MM.1S (cell line): ENCODE measurements at regions not wholly inside any gene's neighbourhood (a gene's known extent, or its start where the extent isn't known, plus 50 kb on each side); places are given as distances from the start of the nearest gene placed in this dataset.

Experiments used
- DNase-seq: peaks from one replicate; pipeline ENCODE4 v3.0.0-alpha.2; 2015
- H2AFZ ChIP-seq: fragments of 300-600 bp; sonication (generic); 2 replicates; pipeline ENCODE4 v1.6.0; 2016; ENCODE audit warnings: antibody characterized with exemption, low read length
- H3F3A ChIP-seq: fragments of 300-600 bp; sonication (generic); 2 replicates; pipeline ENCODE4 v1.6.1; 2016; ENCODE audit warnings: mild to moderate bottlenecking, antibody characterized with exemption, low read length, moderate library complexity, mixed read lengths; ENCODE audit not compliant: insufficient read depth
- H3K27ac ChIP-seq: fragments of 300-600 bp; sonication (generic); 2 replicates; pipeline ENCODE4 v1.5.1; 2016; ENCODE audit warnings: mild to moderate bottlenecking, low read length
- H3K27me3 ChIP-seq: fragments of 300-600 bp; sonication (generic); replicated peaks from 2 replicates; pipeline ENCODE4 v1.6.0; 2016; ENCODE audit warnings: low read length; ENCODE audit not compliant: insufficient read depth
- H3K36me3 ChIP-seq: fragments of 300-600 bp; sonication (generic); replicated peaks from 2 replicates; pipeline ENCODE4 v1.6.1; 2016; ENCODE audit warnings: mild to moderate bottlenecking, low read length, mixed read lengths; ENCODE audit not compliant: insufficient read depth
- H3K4me1 ChIP-seq: fragments of 300-600 bp; sonication (generic); 2 replicates; pipeline ENCODE4 v1.6.1; 2016; ENCODE audit warnings: low read length, mixed read lengths
- H3K4me2 ChIP-seq: fragments of 300-600 bp; sonication (generic); 2 replicates; pipeline ENCODE4 v1.6.0; 2016; ENCODE audit warnings: low read depth, low read length
- H3K4me3 ChIP-seq: fragments of 300-600 bp; sonication (generic); 2 replicates; pipeline ENCODE4 v1.5.1; 2016; ENCODE audit warnings: low read length, mixed read lengths
- H3K79me2 ChIP-seq: fragments of 300-600 bp; sonication (generic); 2 replicates; pipeline ENCODE4 v1.6.1; 2016; ENCODE audit warnings: mixed run types, low read length, mixed read lengths
- H3K9ac ChIP-seq: fragments of 300-600 bp; sonication (generic); 2 replicates; pipeline ENCODE4 v1.6.1; 2016; ENCODE audit warnings: low read length, mixed read lengths
- H3K9me2 ChIP-seq: fragments of 300-600 bp; sonication (generic); replicated peaks from 2 replicates; pipeline ENCODE4 v1.6.1; 2016; ENCODE audit warnings: mild to moderate bottlenecking, low read length, mixed read lengths; ENCODE audit not compliant: insufficient read depth
- H3K9me3 ChIP-seq: fragments of 300-600 bp; sonication (generic); replicated peaks from 2 replicates; pipeline ENCODE4 v1.6.1; 2016; ENCODE audit warnings: mild to moderate bottlenecking, low read length, mixed read lengths; ENCODE audit not compliant: insufficient read depth
- H4K20me1 ChIP-seq: fragments of 300-600 bp; sonication (generic); 2 replicates; pipeline ENCODE4 v1.6.1; 2016; ENCODE audit warnings: mild to moderate bottlenecking, low read length, moderate library complexity, mixed read lengths; ENCODE audit not compliant: insufficient read depth
- CTCF ChIP-seq: fragments of 300-600 bp; sonication (generic); IDR thresholded peaks from 2 replicates; pipeline ENCODE4 v1.5.1; 2016; ENCODE audit warnings: antibody characterized with exemption, low read length, mixed read lengths
- EZH2 ChIP-seq: fragments of 300-600 bp; sonication (generic); optimal IDR thresholded peaks from 2 replicates; pipeline ENCODE3; 2017; ENCODE audit warnings: low read depth, mild to moderate bottlenecking, antibody characterized with exemption, low read length, mixed read lengths
- EZH2phosphoT487 ChIP-seq: fragments of 300-600 bp; sonication (generic); IDR thresholded peaks from 2 replicates; pipeline ENCODE4 v1.6.1; 2018; ENCODE audit warnings: antibody characterized with exemption, low read length

DNA sequence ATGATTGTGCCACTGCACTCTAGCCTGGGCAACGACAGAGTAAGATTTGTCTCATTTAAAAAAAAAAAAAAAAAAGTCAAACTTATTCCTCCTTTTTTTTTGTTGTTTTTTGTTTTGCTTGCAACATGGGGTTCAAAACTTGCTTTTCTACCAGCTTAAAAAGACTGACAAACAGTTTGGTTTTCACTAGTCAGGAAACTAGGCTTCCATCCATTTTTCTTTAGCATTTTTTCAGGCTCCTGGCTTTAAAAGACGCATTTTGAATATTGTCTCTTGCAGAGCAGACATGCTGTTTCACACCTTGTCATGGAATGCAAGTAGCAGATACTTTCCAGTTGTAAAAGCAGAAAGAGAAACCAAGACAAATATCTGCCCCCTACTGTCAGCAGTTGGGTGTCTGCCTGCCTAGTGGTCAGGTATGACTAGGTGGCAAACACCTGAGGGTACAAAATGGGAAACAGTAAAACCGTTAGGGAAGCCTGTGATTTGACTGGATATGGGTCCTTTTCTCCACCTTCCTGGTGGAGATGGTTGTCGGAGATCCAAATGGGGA is 139.9 kb downstream of the CCDC71L start:
- TF ChIP-seq CTCF (peak; percentile 50), EZH2 (no peak)
- H3K4me2 ChIP-seq = no peak overlapping the region
- H2AFZ ChIP-seq = no peak overlapping the region
- no peaks in the 10 kb centered on the region for H3F3A ChIP-seq
- H3K4me1 ChIP-seq = no peaks in the 10 kb centered on the region
- no peaks in the 10 kb centered on the region for H3K9me3 ChIP-seq
- no peaks in the 10 kb centered on the region for H4K20me1 ChIP-seq
- H3K27ac ChIP-seq = no peak overlapping the region
- H3K4me3 ChIP-seq = no peak overlapping the region
- H3K79me2 ChIP-seq = no peaks in the 10 kb centered on the region
- DNase-seq = peak; percentile 31
- no peaks in the 10 kb centered on the region for H3K27me3 ChIP-seq
- H3K9ac ChIP-seq = no peak overlapping the region
- H3K36me3 ChIP-seq = no peaks in the 10 kb centered on the region
- no peaks in the 10 kb centered on the region for H3K9me2 ChIP-seq

DNA sequence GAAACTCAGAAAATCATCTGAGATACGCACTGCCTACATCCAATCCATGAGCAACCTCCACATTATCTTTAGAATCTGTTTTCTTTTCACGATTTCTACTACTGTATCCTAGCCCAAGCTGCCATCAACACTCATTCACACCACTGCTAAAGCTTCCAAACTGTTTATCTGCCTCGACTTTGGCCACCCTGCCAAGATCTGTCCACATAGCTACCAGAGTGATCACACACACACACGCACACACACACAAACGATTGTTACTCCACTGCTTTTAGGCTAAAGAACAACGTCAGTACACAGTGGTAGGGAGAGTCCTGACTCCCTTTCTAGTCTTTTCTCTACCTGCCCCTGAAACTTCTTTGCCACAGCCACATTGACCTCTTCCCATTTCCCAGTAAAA is 142.0 kb downstream of the CCDC71L start:
- H3K36me3 ChIP-seq = no peaks in the 10 kb centered on the region

GRCh38 chr7:106518239-106518638 is 142.7 kb downstream of the CCDC71L start:
- Histone ChIP-seq H3K4me3 (no peak overlapping the region), H3K9me2 (no peaks in the 10 kb centered on the region)

More for the DNA sequence above, 142.0 kb downstream of the CCDC71L start:
- H3K4me1 ChIP-seq = no peaks in the 10 kb centered on the region
- DNase-seq = no peak
- no peaks in the 10 kb centered on the region for H3F3A ChIP-seq
- no peak overlapping the region for H3K9ac ChIP-seq
- no peaks in the 10 kb centered on the region for H3K9me3 ChIP-seq
- H2AFZ ChIP-seq = no peak overlapping the region
- no peaks in the 10 kb centered on the region for H3K27me3 ChIP-seq
- no peak overlapping the region for H3K27ac ChIP-seq
- H3K9me2 ChIP-seq = no peaks in the 10 kb centered on the region
- H3K4me3 ChIP-seq = no peak overlapping the region
- H3K79me2 ChIP-seq = no peaks in the 10 kb centered on the region
- H4K20me1 ChIP-seq = no peaks in the 10 kb centered on the region
- TF ChIP-seq CTCF = no peak
- no peak for TF ChIP-seq EZH2
- TF ChIP-seq EZH2phosphoT487 = no peak
- no peak overlapping the region for H3K4me2 ChIP-seq

More at GRCh38 chr7:106518239-106518638, 142.7 kb downstream of the CCDC71L start:
- no peak overlapping the region for H3K4me2 ChIP-seq
- H2AFZ ChIP-seq = no peak overlapping the region
- TF ChIP-seq EZH2phosphoT487 (no peak), EZH2 (no peak), CTCF (no peak)
- no peaks in the 10 kb centered on the region for H3F3A ChIP-seq
- H3K27ac ChIP-seq = no peak overlapping the region
- DNase-seq = no peak
- H3K79me2 ChIP-seq = no peaks in the 10 kb centered on the region
- H4K20me1 ChIP-seq = no peaks in the 10 kb centered on the region
- no peaks in the 10 kb centered on the region for H3K4me1 ChIP-seq
- no peaks in the 10 kb centered on the region for H3K9me3 ChIP-seq
- no peaks in the 10 kb centered on the region for H3K36me3 ChIP-seq
- H3K9ac ChIP-seq = no peak overlapping the region
- H3K27me3 ChIP-seq = no peaks in the 10 kb centered on the region
